ENCODE measurements at regions not wholly inside any gene's neighbourhood (a gene's known extent, or its start where the extent isn't known, plus 50 kb on each side); places are given as distances from the start of the nearest gene placed in this dataset.
"Not testable (repeated sequence)": the region's sequence is repeated elsewhere in the genome, so short reads cannot be mapped to it uniquely, and the experiment has no call there.

DNA sequence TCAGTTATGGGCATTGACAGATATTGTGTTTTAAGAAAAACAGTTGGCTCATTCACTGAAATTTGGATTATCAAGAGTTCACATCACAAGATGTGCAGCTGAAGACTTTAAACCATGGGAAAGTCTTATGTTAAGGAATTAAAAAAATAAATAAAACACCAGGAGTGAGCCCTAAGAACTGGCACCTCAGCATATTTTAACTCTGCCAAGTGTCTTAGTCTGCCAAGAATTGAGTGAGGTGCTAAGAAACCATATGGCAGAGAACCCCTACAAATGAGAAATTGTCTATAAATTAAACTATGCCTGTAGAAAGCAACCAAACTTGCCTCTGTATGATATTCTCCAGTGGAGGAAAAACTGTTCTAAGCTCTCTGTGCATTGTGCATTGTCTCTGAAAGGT lies 78.5 kb downstream of the VCY start:
- BruUV-seq (replicated peaks): no TSS peak
- POLR2A ChIA-PET: no interaction called here

GRCh38 chrY:13930436-13930835 lies 55.8 kb downstream of the VCY start:
- H2AFZ ChIP-seq (ENCODE audit: low read length); H3K27ac ChIP-seq (ENCODE audit: extremely low read length, insufficient read depth, low read length); H3K4me3 ChIP-seq (replicated peaks in 1 of 3; ENCODE audit: insufficient read depth in 1 of 3, low read depth in 2 of 3, low read length in 3 of 3); in situ Hi-C loops (cut with HindIII; ENCODE audit: extremely low pct_ligation_motif_present, low pct_unique_long_range_greater_than_20kb); H4K20me1 ChIP-seq (ENCODE audit: insufficient read depth, low read length); FAIRE-seq; BruUV-seq (replicated peaks); H3K4me2 ChIP-seq (ENCODE audit: low read depth, low read length); H3K79me2 ChIP-seq (ENCODE audit: insufficient read depth, low read length); POLR2A ChIA-PET; H3K9ac ChIP-seq (ENCODE audit: insufficient read depth, low read depth, low read length); H3K4me1 ChIP-seq (ENCODE audit: insufficient read depth, low read length); ATAC-seq; H3K9me3 ChIP-seq (ENCODE audit: low read length); H3K36me3 ChIP-seq (replicated peaks in 1 of 2; ENCODE audit: control insufficient read depth in 1 of 2, insufficient read depth in 2 of 2, low read length in 2 of 2); DNase-seq (ENCODE audit: low spot score); CTCF ChIA-PET (ENCODE audit: low intra/inter-chr PET ratio, low total read pairs); intact Hi-C loops (cut with micrococcal nuclease; ENCODE audit: unreplicated experiment); H3K27me3 ChIP-seq (ENCODE audit: control insufficient read depth in 1 of 2, insufficient read depth in 2 of 2, low read length in 2 of 2): not testable (repeated sequence)
- 0% methylated on average over 1 of the region's 2 CpGs for WGBS (ENCODE audit: low lambda C conversion rate)

More for the DNA sequence above, 78.5 kb downstream of the VCY start:
- no peak overlapping the region for H3K4me3 ChIP-seq (replicated peaks in 1 of 3; ENCODE audit: insufficient read depth in 1 of 3, low read depth in 2 of 3, low read length in 3 of 3)
- no peak overlapping the region for H3K27ac ChIP-seq (ENCODE audit: extremely low read length, insufficient read depth, low read length)
- intact Hi-C loops (cut with micrococcal nuclease; ENCODE audit: unreplicated experiment) (no loop called here), in situ Hi-C loops (cut with HindIII; ENCODE audit: extremely low pct_ligation_motif_present, low pct_unique_long_range_greater_than_20kb) (no loop called here)
- H3K4me1 ChIP-seq (ENCODE audit: insufficient read depth, low read length): no peaks in the 10 kb centered on the region
- DNase-seq (ENCODE audit: low spot score) (no peak), ATAC-seq (no peak), FAIRE-seq (no peak)
- CTCF ChIA-PET (ENCODE audit: low intra/inter-chr PET ratio, low total read pairs): no interaction called here
- TF ChIP-seq DR1 (CRISPR knock-in tag; IDR thresholded peaks at IDR 0.05) (no peak), FOXA3 (CRISPR knock-in tag; IDR thresholded peaks at IDR 0.05) (no peak), KDM5B (CRISPR knock-in tag; IDR thresholded peaks at IDR 0.05; ENCODE audit: borderline replicate concordance) (no peak), HNRNPUL1 (IDR thresholded peaks at IDR 0.05; ENCODE audit: low read depth, low read length) (no peak), MAFF (IDR thresholded peaks at IDR 0.05; ENCODE audit: low read depth, low read length) (no peak), RNF2 (conservative IDR thresholded peaks at IDR 0.05; ENCODE audit: low read depth) (no peak)
- no peak overlapping the region for H2AFZ ChIP-seq (ENCODE audit: low read length)
- no peaks in the 10 kb centered on the region for H3K27me3 ChIP-seq (ENCODE audit: control insufficient read depth in 1 of 2, insufficient read depth in 2 of 2, low read length in 2 of 2)
- no peak overlapping the region for H3K9ac ChIP-seq (ENCODE audit: insufficient read depth, low read depth, low read length)
- no peaks in the 10 kb centered on the region for H3K9me3 ChIP-seq (ENCODE audit: low read length)
- no peaks in the 10 kb centered on the region for H4K20me1 ChIP-seq (ENCODE audit: insufficient read depth, low read length)
- no peak overlapping the region for H3K4me2 ChIP-seq (ENCODE audit: low read depth, low read length)
- H3K36me3 ChIP-seq (replicated peaks in 1 of 2; ENCODE audit: control insufficient read depth in 1 of 2, insufficient read depth in 2 of 2, low read length in 2 of 2): no peaks in the 10 kb centered on the region
- no peaks in the 10 kb centered on the region for H3K79me2 ChIP-seq (ENCODE audit: insufficient read depth, low read length)
